ENCODE measurements at regions not wholly inside any gene's neighbourhood (a gene's known extent, or its start where the extent isn't known, plus 50 kb on each side); places are given as distances from the start of the nearest gene placed in this dataset.
A peak's percentile ranks its signal among the peaks of the same experiment; 100 is the strongest.

DNA sequence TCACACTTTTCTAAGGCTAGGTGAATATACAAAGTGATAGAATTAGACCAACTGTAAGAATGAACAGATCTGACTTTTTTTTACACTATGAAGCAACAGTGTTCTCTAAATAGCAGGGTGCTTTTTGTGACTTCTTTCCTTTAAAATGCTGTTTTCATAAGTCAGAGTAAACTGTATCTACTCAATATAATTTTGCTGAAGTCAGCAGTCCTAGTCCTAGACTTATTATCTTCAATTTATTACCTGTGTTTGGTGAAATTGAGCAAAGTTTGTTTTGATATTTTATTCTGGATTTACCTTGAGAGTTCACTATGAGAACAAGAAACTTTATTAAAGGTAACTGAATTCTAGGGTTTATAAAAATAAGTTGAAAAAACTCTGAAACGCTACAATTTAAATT is 651.3 kb upstream of the MIS18BP1 start:
- no peak overlapping the region for H3K4me3 ChIP-seq (ENCODE audit: extremely low read depth in 1 of 4, insufficient read depth in 2 of 4, low read depth in 3 of 4, low read length in 4 of 4)
- H3K79me1 ChIP-seq (ENCODE audit: low read depth, low read length), result no peaks in the 10 kb centered on the region
- H2BK120ac ChIP-seq (replicated peaks; ENCODE audit: low read depth, low read length), result no peak overlapping the region
- ChIA-PET CTCF (ENCODE audit: partially characterized antibody) (no interaction called here), POLR2A (ENCODE audit: partially characterized antibody) (no interaction called here)
- H2BK20ac ChIP-seq (ENCODE audit: low read length), result no peak overlapping the region
- no peak overlapping the region for H3K23ac ChIP-seq (ENCODE audit: insufficient read length)
- H2BK5ac ChIP-seq (ENCODE audit: low read depth, low read length), result no peak overlapping the region
- H2AK5ac ChIP-seq (ENCODE audit: low read depth, low read length), result no peak overlapping the region
- peak; percentile 43; the same call in 1 of the 2 replicates for TF ChIP-seq MAFK (IDR thresholded peaks at IDR 0.05; ENCODE audit: low read depth, low read length)
- TF ChIP-seq JUN (IDR thresholded peaks at IDR 0.05; ENCODE audit: low read depth, low read length), result no peak
- WGBS, 2 experiments (ENCODE audit: extremely low coverage in 1 of 2, insufficient coverage in 1 of 2, insufficient read length in 1 of 2, insufficient replicate concordance in 2 of 2, low coverage in 1 of 2, low lambda C conversion rate in 2 of 2, missing lambda C conversion rate in 1 of 2), result 79% methylated on average over 1 of the region's 1 CpG; no CpG with 5 or more reads in 1 of the 2 experiments
- H3K56ac ChIP-seq (replicated peaks; ENCODE audit: insufficient read length, low read depth, low read length), result no peak overlapping the region
- H3K36me3 ChIP-seq (ENCODE audit: control insufficient read depth in 2 of 4, insufficient read depth in 4 of 4, low read length in 3 of 4), result no peaks in the 10 kb centered on the region
- H3K9ac ChIP-seq (replicated peaks in 1 of 4; ENCODE audit: extremely low read depth in 1 of 4, low read depth in 3 of 4, low read length in 3 of 4), result no peak overlapping the region
- H4K91ac ChIP-seq (replicated peaks; ENCODE audit: insufficient read length, low read length), result no peak overlapping the region
- no peak overlapping the region for H2BK12ac ChIP-seq (ENCODE audit: low read depth, low read length)
- H3K27me3 ChIP-seq (replicated peaks in 1 of 4; ENCODE audit: control insufficient read depth in 3 of 4, extremely low read depth in 1 of 4, insufficient read depth in 3 of 4, low read length in 3 of 4), result no peaks in the 10 kb centered on the region
- H3K18ac ChIP-seq (ENCODE audit: extremely low read depth, low read length), result no peak overlapping the region
- no peaks in the 10 kb centered on the region for H3K4me1 ChIP-seq (replicated peaks in 1 of 4; ENCODE audit: control insufficient read depth in 3 of 4, insufficient read depth in 4 of 4, low read length in 3 of 4)
- no peak overlapping the region for H3K27ac ChIP-seq (ENCODE audit: low read depth, low read length)
- H4K5ac ChIP-seq (ENCODE audit: insufficient read length, low read depth, low read length), result no peak overlapping the region
- H4K8ac ChIP-seq (ENCODE audit: extremely low read depth, insufficient read depth, low read length), result no peak overlapping the region
- DNase-seq (ENCODE audit: low read depth in 1 of 2, low spot score in 2 of 2), result no peak
- H2AFZ ChIP-seq (ENCODE audit: low read length), result no peak overlapping the region
- H3K23me2 ChIP-seq (ENCODE audit: low read depth, low read length), result no peaks in the 10 kb centered on the region
- no peaks in the 10 kb centered on the region for H3K79me2 ChIP-seq (ENCODE audit: control insufficient read depth in 1 of 2, insufficient read depth in 2 of 2, low read length in 2 of 2)
- no peak overlapping the region for H3K4me2 ChIP-seq (ENCODE audit: insufficient read depth in 1 of 2, low read depth in 2 of 2, low read length in 2 of 2)
- H3K9me3 ChIP-seq (ENCODE audit: insufficient read depth in 2 of 2, low read depth in 1 of 2, low read length in 1 of 2), result no peaks in the 10 kb centered on the region
- no peak overlapping the region for H3K4ac ChIP-seq (replicated peaks; ENCODE audit: insufficient read length, low read depth, low read length)
- no peak for FAIRE-seq
- no peak overlapping the region for H2BK15ac ChIP-seq (ENCODE audit: low read length)
- H3K14ac ChIP-seq (ENCODE audit: insufficient read length), result no peak overlapping the region
- H4K20me1 ChIP-seq (replicated peaks in 1 of 2; ENCODE audit: control insufficient read depth in 1 of 2, insufficient read depth in 2 of 2, low read length in 2 of 2), result no peaks in the 10 kb centered on the region

Data from H1 (cell line).